Liver (tissue), 8 donors: ENCODE measurements at regions not wholly inside any gene's neighbourhood (a gene's known extent, or its start where the extent isn't known, plus 50 kb on each side); places are given as distances from the start of the nearest gene placed in this dataset.

Experiments
- DNase-seq: peaks from one replicate; pipeline ENCODE4 v3.0.0-alpha.2; 2017; ENCODE audit warnings: low spot score
- H3K27ac ChIP-seq, 2 donors: one replicate each; pipeline ENCODE4 v1.7.0; 2013; ENCODE audit warnings: inconsistent platforms in 2 of 2, low read length in 2 of 2, control low read depth in 1 of 2, low read depth in 1 of 2, mild to moderate bottlenecking in 1 of 2
- H3K27me3 ChIP-seq, 4 donors: one replicate each; pipeline versions ENCODE4 v1.6.1 to v1.7.0; 2013; ENCODE audit warnings: low read length in 3 of 4, inconsistent platforms in 1 of 4, mild to moderate bottlenecking in 1 of 4, moderate library complexity in 1 of 4; ENCODE audit not compliant: control insufficient read depth in 4 of 4, insufficient read depth in 4 of 4
- H3K36me3 ChIP-seq, 4 donors: one replicate each; pipeline versions ENCODE4 v1.6.1 to v1.7.0; 2013; ENCODE audit warnings: low read length in 3 of 4, mild to moderate bottlenecking in 3 of 4, low read depth in 1 of 4, moderate library complexity in 1 of 4; ENCODE audit not compliant: control insufficient read depth in 4 of 4, insufficient read depth in 3 of 4
- H3K4me1 ChIP-seq, 4 donors: one replicate each; pipeline versions ENCODE4 v1.6.1 to v1.7.0; 2013; ENCODE audit warnings: low read length in 3 of 4, mild to moderate bottlenecking in 3 of 4, moderate library complexity in 1 of 4; ENCODE audit not compliant: control insufficient read depth in 4 of 4, insufficient read depth in 4 of 4
- H3K4me3 ChIP-seq, 3 donors: one replicate each; pipeline versions ENCODE4 v1.6.1 to v1.7.0; 2013; ENCODE audit warnings: low read length in 3 of 3, control low read depth in 1 of 3, low read depth in 1 of 3, mild to moderate bottlenecking in 1 of 3
- H3K9ac ChIP-seq, 2 donors: one replicate each; pipeline ENCODE4 v1.7.0; 2013; ENCODE audit warnings: low read length in 2 of 2, mild to moderate bottlenecking in 2 of 2, moderate library complexity in 2 of 2, control low read depth in 1 of 2, low read depth in 1 of 2
- H3K9me3 ChIP-seq, 4 donors: one replicate each; pipeline versions ENCODE4 v1.6.1 to v1.7.0; 2013; ENCODE audit warnings: low read length in 3 of 4; ENCODE audit not compliant: control insufficient read depth in 4 of 4
- ATF3 ChIP-seq: IDR thresholded peaks from 2 replicates; pipeline ENCODE4 v1.6.1; 2016; ENCODE audit warnings: antibody characterized with exemption
- CTCF ChIP-seq: fragments of 150-350 bp; IDR thresholded peaks from 2 replicates; pipeline ENCODE4 v1.5.1; 2017; ENCODE audit warnings: improper control_type of control experiment, low read depth, low read length; ENCODE audit not compliant: missing input control
- EGR1 ChIP-seq, 2 donors: IDR thresholded peaks; 2 replicates each; pipeline ENCODE4 v1.6.1; 2016 to 2018; ENCODE audit warnings: antibody characterized with exemption in 2 of 2, low read depth in 2 of 2
- FOXA1 ChIP-seq: IDR thresholded peaks from 2 replicates; pipeline ENCODE4 v1.6.1; 2016; ENCODE audit warnings: antibody characterized with exemption
- GABPA ChIP-seq, 2 donors: IDR thresholded peaks in 1 of 2; conservative IDR thresholded peaks in 1 of 2; 2 replicates each; pipeline ENCODE4 v1.6.1; 2016; ENCODE audit warnings: antibody characterized with exemption in 2 of 2, mild to moderate bottlenecking in 1 of 2, moderate library complexity in 1 of 2
- HNF4A ChIP-seq, 2 donors: conservative IDR thresholded peaks; 2 replicates each; pipeline ENCODE4 v1.6.1; 2016; ENCODE audit warnings: antibody characterized with exemption in 2 of 2, mild to moderate bottlenecking in 2 of 2
- HNF4G ChIP-seq: IDR thresholded peaks from 2 replicates; pipeline ENCODE4 v1.6.1; 2016; ENCODE audit warnings: antibody characterized with exemption
- JUND ChIP-seq, 2 donors: IDR thresholded peaks; 2 replicates each; pipeline ENCODE4 v1.6.1; 2016; ENCODE audit warnings: antibody characterized with exemption in 2 of 2
- MAX ChIP-seq: IDR thresholded peaks from 2 replicates; pipeline ENCODE4 v1.6.1; 2016; ENCODE audit warnings: antibody characterized with exemption
- RAD21 ChIP-seq, 2 donors: IDR thresholded peaks; 2 replicates each; pipeline ENCODE4 v1.6.1; 2016; ENCODE audit warnings: antibody characterized with exemption in 2 of 2, mild to moderate bottlenecking in 2 of 2
- REST ChIP-seq: IDR thresholded peaks from 2 replicates; pipeline ENCODE4 v1.6.1; 2016; ENCODE audit warnings: antibody characterized with exemption, mild to moderate bottlenecking
- RXRA ChIP-seq, 2 donors: IDR thresholded peaks; 2 replicates each; pipeline ENCODE4 v1.6.1; 2017 to 2018; ENCODE audit warnings: antibody characterized with exemption in 2 of 2, mild to moderate bottlenecking in 1 of 2
- SP1 ChIP-seq: IDR thresholded peaks from 2 replicates; pipeline ENCODE4 v1.6.1; 2018; ENCODE audit warnings: antibody characterized with exemption, mild to moderate bottlenecking
- TAF1 ChIP-seq: conservative IDR thresholded peaks from 2 replicates; pipeline ENCODE4 v1.6.1; 2016; ENCODE audit warnings: antibody characterized with exemption, mild to moderate bottlenecking
- YY1 ChIP-seq: IDR thresholded peaks from 2 replicates; pipeline ENCODE4 v1.6.1; 2016; ENCODE audit warnings: antibody characterized with exemption, mild to moderate bottlenecking
- ZBTB33 ChIP-seq: IDR thresholded peaks from 2 replicates; pipeline ENCODE4 v1.6.1; 2016; ENCODE audit warnings: antibody characterized with exemption
- WGBS: extraction: QIAGEN DNeasy Blood & Tissue Kit; methylation state at CpG from one replicate; pipeline ENCODE4 v1.1.7; 2013; 5-methylcytosine and 5-hydroxymethylcytosine counted together
- donor health status: healthy.
- donor health status: healthy.
- donor health status: healthy.
- donor health status: healthy.
- donor health status: healthy.

GRCh38 chr6:69594405-69594804 is 202.4 kb downstream of the LMBRD1 start:
- Histone ChIP-seq H3K36me3 (no peaks in the 10 kb centered on the region), H3K9me3 (no peaks in the 10 kb centered on the region), H3K27ac (no peak overlapping the region), H3K9ac (no peak overlapping the region), H3K27me3 (no peaks in the 10 kb centered on the region), H3K4me1 (no peaks in the 10 kb centered on the region), H3K4me3 (no peak overlapping the region)
- DNase-seq, result no peak
- TF ChIP-seq YY1 (no peak), REST (no peak), ATF3 (no peak), RXRA (IDR thresholded peaks at IDR 0.05) (no peak), SP1 (no peak), CTCF (no peak), RAD21 (IDR thresholded peaks at IDR 0.05) (no peak), JUND (IDR thresholded peaks at IDR 0.05) (no peak), GABPA (IDR thresholded peaks at IDR 0.05 in 1 of 2, conservative IDR thresholded peaks at IDR 0.05 in 1 of 2) (no peak), MAX (no peak)
- 88% methylated on average over 1 of the region's 1 CpG for WGBS

GRCh38 chr6:69593706-69594105 is 203.1 kb downstream of the LMBRD1 start:
- DNase-seq, result no peak
- Histone ChIP-seq H3K4me3 (no peak overlapping the region), H3K9me3 (no peaks in the 10 kb centered on the region), H3K27ac (no peak overlapping the region), H3K27me3 (no peaks in the 10 kb centered on the region), H3K36me3 (no peaks in the 10 kb centered on the region), H3K4me1 (no peaks in the 10 kb centered on the region), H3K9ac (no peak overlapping the region)
- 82% methylated on average over 4 of the region's 4 CpGs for WGBS
- TF ChIP-seq JUND (IDR thresholded peaks at IDR 0.05) (no peak), HNF4A (conservative IDR thresholded peaks at IDR 0.05) (no peak), TAF1 (no peak), YY1 (no peak), SP1 (no peak), CTCF (no peak), EGR1 (IDR thresholded peaks at IDR 0.05; ENCODE audit: low read depth in 2 of 2) (no peak), RAD21 (IDR thresholded peaks at IDR 0.05) (no peak), ZBTB33 (no peak), MAX (no peak), GABPA (IDR thresholded peaks at IDR 0.05 in 1 of 2, conservative IDR thresholded peaks at IDR 0.05 in 1 of 2) (no peak), REST (no peak), ATF3 (no peak), HNF4G (no peak), RXRA (IDR thresholded peaks at IDR 0.05) (no peak), FOXA1 (no peak)
